ENCODE measurements at regions not wholly inside any gene's neighbourhood (a gene's known extent, or its start where the extent isn't known, plus 50 kb on each side); places are given as distances from the start of the nearest gene placed in this dataset.

DNA sequence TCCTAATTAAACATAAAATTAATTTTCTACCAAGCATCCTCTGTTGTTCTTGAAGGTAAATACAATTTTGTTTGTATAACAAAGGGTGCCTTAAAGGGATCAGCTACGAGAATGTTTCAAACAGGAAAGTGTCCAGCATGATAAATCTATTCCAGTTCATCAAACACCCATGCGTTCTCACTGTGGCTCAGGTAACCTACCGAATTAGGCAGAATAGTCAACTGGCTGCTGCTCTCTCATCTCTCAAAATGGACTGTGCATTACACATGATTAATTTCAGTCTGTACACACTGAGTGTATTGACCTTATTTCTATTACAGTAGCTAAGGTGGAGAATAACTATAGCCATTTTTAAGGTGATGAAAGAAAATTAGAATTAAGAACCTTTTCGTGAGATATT is 127.5 kb upstream of the RMST start:
- no peak for DNase-seq (ENCODE audit: low spot score)

DNA sequence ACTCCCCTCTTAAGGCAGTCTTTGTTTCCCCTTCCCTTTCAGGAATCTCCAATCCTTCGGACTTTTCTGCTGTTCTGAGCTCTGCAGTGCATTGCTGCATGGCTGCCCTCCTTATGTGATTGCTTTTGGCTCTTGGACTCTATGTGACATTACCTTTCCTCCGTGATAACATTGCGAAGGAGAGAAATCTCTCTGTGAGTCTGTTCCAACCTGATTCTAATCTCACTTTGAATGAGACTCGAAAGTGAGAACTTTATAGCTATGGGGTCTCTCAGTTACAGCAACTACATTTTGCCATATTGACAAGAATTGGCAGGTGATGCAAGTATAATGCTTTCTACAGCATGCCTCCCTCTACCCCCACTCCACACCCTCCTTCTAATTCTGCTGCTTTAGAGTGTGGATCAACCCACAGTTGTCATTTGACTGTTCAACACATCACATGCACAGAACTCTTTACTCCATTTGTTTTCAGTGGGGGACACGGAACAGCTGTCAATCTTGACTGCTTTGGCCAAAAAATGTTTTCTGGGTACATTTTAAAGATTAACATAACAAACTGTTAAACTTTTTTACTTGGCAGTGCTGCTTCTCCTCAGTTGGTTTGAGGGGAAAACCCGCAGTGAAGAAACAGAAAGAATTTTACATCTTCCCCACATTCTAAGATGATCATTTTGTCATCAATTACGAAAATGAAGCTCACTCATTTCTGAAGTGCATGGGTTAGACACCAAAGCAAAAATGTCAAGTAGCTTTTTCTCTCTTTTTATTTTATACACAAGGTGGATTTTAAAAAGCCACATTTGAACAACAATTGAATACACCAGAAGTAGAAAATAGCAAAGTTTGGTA is 125.5 kb upstream of the RMST start:
- no peak for DNase-seq (ENCODE audit: low spot score)

DNA sequence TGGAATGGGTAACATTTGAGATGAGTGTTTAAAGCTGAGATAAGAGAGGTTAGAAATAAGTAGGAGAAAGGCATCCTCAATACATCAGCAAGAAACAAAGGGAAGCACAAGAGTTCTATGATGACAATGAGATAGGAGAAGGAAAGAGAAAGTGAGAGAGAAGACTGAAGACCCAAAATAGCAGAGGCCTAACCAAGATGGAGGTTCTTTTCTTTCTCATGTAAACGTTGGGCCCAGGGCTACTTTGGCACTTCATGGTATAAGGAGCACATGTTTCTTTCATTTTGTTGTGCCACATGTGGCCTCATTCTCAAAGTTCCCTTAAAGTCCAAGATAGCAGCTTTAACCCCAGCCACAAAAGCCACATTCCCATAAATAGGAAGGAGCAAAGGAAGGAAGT is 120.5 kb upstream of the RMST start:
- no peak for DNase-seq (ENCODE audit: low spot score)

DNA sequence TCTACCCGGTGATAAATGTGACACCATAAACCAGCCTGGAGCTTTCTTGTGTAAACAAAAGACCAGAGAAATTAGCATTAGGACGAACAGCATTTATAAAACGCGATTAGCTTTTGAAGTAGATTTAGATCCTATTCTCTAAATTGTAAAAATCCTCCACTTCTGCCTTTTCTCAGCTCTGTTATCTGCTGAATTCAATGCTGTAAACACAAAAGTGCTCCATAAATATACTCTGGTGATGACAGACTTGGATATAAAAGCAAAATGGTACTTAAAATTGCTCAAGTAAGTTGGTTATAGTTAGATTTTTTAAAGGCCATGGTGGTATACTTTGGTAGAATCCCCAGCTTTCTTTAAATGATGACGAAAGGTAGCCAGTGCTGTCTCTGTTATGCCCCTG is 114.6 kb upstream of the RMST start:
- DNase-seq (ENCODE audit: low spot score), result no peak

DNA sequence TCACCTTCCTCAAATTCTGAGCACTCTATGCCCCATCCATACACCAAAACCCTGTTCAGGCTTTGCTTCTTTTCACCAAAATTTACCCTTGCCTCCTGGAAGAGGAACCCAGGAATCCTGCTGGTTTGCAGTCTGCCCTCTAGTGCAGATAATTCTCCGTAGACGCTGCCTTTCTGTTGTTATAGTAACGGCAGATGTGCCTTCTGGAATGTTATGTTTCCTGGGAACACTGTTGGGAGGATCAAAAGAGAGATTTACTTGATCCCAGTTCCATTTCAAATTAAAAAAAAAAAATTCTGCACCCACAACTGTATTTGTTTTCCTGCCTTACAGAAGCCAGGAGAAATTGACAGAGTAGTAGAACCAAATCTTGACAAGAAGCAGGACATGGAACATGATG is 104.2 kb upstream of the RMST start:
- DNase-seq (ENCODE audit: low spot score), result no peak

DNA sequence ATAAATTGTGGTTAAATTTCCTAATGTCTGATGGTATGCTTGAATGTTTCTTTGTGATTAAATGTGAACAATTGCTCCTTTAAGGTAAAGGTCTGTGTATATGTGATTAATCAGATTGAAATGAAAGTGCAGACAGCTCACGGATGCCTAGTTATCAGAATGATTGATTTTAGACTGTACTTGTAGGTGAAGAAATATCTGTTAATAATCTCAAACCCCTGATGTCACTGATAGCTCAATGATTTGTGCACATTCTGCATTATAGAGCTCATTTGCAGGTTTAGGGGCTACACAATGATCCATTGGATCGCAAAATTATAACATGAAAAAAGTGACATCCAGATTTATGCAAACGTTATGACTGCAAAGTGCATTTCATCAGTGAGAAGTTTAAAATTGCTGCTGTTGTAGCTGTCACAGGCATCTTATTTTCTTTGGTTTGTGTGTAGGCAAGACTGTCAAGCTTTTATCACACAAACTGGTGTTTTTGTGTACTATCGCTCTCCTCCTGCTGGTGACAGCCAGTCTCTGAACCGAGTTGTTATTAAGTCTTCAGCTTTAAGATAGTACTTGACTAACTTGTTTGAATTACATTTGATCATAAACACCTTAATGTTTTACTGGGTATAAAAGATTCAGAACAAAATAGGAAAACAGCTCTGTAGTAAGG is 103.4 kb upstream of the RMST start:
- no peak for DNase-seq (ENCODE audit: low spot score)

DNA sequence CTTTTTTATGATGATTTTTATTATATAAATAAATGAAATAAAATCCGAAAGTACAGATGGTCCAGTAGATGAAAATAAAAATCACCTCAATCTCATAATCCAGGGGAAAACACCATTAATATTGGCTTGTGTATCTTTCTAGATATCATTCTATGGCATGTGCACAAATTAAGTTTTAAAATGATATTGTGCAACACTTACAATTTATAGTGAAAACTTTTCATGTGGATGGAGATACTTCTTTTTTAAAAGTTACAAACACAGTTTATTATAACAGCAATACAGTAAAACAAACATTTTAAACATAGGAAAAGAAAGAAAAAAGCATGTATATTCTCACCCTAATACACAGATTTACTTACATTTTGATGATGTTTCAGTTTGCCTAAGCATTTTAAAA is 98.9 kb upstream of the RMST start:
- DNase-seq (ENCODE audit: low spot score), result no peak

DNA sequence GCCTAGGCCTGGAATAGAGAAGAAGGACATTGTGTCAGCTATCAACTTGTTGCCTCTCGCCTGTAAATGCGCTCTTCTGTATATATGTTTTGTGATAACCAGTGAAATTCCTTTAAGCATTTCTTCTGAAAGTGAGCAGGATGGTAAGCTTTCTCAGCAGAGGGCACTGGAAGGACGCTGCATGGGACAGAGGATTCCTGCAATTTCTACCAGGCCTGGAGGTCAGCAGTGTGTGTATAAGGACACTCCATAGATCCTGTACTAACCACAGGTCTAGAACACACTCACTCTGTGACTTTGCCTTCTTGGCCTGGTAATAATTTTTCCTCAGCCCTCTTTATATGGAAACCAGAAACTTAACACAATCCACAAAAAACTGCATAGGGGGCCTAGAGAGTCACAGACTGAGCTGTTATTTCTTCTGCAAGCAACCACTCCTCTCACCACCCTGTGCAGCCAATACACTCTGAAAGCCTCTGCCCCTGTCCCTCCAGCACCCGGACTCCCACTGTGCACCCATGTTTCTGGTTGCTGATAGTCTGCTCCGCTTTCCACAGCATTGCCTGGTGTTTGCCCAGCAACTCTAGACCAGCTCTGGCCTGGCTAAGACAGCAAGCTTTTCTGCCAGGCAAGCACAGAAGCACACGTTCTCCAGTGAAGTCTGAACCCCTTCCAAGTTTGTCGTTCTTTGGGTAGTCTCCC is 94.0 kb upstream of the RMST start:
- DNase-seq (ENCODE audit: low spot score), result no peak

DNA sequence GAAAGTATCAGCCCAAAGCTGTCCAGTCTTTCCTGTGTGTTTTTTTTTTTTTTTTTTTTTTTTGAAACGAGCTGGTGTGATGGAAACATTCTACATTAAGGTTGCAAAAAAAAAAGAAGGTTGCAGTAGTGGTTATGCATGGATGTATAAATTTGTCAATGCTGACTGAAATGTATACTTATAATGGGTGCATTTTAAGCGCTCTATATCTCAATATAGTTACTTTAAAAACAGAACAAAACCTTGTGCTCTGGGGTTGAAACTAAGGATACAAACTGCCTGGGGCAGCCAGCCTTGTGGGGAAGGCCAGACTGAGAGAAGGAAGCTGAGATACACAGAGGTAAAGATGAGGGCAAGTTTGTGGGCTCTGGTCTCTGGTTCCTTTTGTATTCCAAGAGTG is 87.3 kb upstream of the RMST start:
- DNase-seq (ENCODE audit: low spot score), result no peak

DNA sequence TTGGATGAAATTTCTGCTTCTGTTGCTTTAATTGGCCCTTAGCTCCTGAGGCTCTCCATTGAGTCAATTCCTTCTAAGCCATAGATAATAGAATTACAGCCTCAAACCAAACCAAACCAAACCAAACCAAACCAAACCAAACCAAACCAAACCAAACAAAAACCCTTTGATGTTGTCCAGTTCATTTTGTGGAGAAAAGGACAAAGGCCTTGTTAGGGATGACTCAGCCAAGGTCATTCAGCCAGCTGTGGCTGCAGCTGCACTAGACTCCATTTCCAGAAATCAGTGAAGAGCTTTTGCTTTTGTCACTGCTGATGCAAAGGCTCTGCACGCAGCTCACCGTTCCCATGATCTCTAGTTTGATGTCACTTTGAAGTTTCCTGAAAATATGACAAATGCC is 82.2 kb upstream of the RMST start:
- DNase-seq (ENCODE audit: low spot score), result no peak

DNA sequence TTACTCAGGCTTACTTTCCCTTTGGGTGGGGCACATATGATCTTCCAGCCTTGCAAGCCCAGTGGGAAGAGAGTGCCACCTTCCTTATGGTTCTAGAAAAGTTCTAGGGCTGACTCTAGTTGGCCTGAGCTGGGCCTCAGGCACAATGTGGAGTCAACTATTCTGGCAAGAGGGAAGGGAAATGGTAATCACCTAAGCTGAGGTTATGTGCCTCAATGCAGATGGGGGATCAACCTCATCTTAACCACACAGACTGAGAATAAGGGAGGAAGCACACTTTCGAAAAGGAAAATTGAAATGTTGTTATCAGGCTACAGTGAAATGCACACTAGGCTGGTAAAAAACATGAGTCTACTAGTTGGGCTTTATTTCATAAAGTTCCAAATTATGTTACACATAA is 77.5 kb upstream of the RMST start:
- DNase-seq (ENCODE audit: low spot score), result no peak

DNA sequence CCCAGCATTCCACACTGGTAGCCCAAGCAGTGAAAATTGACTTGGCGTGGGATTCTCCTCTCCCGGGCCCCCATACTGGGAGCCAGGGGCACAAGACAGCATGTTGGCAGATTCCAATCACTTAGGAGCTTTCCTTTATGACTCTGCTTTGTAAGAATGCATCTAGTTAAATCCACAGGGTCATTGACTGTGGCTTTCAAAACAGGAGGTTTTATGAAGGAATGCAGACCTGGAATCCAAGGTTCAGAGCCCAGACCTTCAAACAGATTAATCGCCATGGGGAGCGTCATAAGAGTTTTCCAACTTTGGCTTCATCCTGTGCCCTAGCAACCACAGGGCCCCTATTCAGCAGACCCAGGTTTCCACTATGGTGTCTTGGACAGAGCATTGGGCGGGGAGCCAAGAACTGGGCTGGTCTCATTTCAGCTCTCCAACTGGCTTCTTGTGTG is 76.4 kb upstream of the RMST start:
- DNase-seq (ENCODE audit: low spot score), result peak; percentile 53

DNA sequence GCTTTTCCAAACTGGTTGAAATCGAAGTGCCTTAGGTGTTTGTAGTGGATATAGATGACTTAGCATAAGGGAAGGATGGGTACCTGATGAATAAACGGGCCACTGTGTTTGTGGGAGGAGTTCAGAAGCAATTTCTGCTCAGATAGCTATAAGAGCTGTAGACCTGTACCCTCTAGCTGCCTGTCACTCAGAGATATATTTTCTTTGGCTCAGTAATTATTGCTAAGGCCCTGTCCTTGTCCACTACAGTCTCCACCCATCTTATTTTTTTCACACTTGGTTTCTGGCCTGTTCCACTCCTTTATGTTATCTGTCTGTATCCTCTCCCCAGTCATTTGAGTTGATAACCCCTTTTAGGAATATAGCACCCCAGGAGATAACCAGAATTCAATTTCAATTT is 74.8 kb upstream of the RMST start:
- no peak for DNase-seq (ENCODE audit: low spot score)

DNA sequence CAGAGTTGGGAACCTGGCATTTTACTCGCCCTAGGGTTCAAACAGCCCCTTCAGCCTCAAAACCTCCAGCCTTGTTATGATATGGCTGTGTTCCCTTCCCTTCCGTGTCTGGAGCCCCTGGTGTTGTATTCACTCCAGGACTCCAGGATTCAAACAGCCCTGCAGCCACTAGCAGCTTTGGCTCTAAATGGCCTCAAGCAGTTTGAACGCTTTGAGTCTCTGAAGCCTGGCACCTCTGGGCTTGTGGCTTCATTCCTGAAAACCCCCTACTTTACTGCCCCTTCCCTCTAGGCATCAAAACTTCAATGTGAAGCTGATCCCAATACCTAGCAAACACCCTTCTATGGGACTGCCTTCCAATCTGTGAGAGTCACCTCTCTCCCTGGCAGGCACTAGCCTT is 67.9 kb upstream of the RMST start:
- DNase-seq (ENCODE audit: low spot score), result no peak

DNA sequence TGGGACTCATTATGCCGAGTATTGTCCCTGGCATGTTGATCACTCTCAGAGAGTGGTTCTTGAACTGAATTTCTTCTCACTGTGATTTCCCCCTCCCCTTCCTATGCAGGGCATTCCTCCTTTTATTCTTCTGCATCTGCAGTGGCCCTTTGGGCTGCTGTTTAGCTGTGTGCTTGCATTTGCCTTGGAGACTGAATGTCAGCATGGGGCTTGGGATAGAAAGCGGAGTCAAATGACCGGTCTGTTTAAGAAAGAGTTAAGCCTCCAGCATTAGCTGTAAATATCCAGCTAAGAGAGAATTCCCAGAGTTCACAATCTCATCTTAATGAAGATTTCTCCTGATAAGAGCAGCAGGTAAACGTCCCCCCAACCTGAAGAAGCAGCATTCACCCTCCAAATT is 65.6 kb upstream of the RMST start:
- DNase-seq (ENCODE audit: low spot score), result no peak

DNA sequence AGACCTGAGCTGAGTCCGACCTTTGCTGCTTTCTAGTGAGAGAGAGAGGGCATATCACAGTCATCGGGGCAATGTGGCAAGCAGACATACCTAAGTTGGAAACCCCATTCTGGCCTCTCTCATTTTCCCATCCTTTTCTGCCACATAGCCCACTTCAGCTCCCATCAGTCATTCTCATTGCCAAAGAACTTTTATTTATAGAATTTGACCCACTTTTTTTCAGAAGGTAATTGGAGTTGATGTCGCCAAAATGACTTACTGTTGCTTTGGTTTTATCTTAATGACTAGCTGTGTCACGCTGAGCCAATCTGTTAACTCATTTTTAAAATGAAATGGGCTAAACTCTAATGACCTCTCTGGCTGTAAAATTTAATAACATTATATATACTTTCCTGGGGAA is 63.9 kb upstream of the RMST start:
- DNase-seq (ENCODE audit: low spot score), result no peak

DNA sequence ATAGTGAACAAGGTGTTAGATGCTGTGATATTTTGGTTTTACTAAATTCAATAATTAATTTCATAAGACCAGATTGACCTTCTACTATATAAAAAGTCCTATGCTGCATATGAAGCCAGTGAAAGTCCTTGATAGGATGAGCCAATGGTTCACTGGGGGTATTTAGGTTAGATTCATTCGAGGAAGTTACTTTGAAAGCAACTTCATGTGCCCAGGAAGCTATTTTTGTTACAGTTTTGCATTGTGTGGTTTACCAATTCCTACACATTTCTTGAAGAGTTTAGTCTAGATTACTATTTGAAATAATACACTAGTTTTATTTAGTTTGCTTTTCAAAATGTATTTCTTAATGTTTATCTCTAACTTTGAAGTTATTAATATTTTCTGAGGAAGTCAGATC is 58.5 kb upstream of the RMST start:
- no peak for DNase-seq (ENCODE audit: low spot score)

DNA sequence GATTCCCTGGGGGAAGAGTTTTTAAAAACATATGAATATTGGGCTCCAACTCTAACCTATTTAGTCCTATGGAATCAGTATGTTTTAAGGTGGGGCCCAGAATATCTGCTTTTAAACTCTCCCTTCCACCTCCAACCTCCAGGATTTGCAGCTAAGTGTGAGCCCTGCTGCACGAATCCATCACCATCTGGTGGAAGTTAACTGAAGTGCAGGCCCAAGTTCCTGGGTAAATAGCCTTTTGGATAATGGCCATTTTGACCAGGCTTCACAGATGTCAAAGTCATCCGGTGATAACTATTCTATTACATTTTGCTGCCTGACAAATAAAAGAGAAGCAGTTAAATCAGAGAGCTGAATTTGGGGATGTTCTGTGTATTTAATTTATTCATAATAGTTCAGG is 58.1 kb upstream of the RMST start:
- DNase-seq (ENCODE audit: low spot score), result peak; percentile 69

DNA sequence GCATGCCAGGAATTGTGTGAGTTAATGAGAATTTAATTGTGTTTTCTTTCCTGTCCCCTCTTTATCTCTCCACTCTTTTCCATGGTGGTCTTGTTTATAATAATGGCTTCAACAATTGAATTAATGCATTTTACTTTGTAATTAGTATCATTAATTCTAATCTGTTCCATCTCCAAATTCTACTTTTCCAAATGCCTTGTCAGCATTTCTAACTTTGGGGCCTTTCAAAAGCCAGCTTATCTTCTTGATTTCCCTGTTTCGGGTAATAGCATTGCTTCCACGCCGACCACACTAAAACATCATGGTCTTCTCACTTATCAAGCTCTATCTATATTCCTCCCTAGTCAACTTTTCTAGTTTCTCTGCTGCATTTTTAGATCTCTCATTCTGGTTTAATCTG is 54.2 kb upstream of the RMST start:
- DNase-seq (ENCODE audit: low spot score), result no peak

DNA sequence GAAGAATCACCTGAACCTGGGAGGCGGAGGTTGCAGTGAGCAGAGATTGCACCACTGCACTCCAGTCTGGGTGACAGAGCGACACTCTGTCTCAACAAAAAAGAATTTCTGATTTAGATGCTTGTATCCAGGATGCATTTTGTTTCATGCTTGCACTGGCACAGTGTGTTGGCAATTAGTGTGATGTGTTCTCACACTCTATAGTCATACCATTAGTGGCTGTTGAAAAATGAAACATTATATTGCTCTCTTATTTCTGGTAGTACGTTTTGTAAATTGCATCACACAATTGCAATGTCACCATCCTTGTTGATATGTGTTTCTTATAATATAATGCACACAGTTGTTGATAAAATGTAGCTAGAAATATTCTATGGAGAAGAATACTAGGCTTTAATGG is 51.3 kb upstream of the RMST start:
- DNase-seq (ENCODE audit: low spot score), result no peak

Data from Ammon's horn (tissue), 1 donor.